PC-3 (cell line): ENCODE measurements at regions not wholly inside any gene's neighbourhood (a gene's known extent, or its start where the extent isn't known, plus 50 kb on each side); places are given as distances from the start of the nearest gene placed in this dataset.

ENCODE experiments used
- ATAC-seq: fragments of 200-7000 bp; cut with Tn5 transposase; 2 replicates; pipeline ENCODE4 v1.9.1; 2020; ENCODE audit warnings: mild to moderate bottlenecking, moderate library complexity
- BruUV-seq: library from RNA; stranded (reverse); fragments of 400-500 nt; replicated peaks from 2 replicates; lab custom pipeline; 2021; lab: Mats Ljungman, UMichigan
- CTCF ChIA-PET: fragments of 300-600 bp; sonication (Branson Sonifier 250); formaldehyde crosslinking; loops from one replicate; lab custom pipeline; 2022; ENCODE audit warnings: antibody characterized with exemption; lab: Charles Lee
- POLR2A ChIA-PET: fragments of 300-600 bp; sonication (Branson Sonifier 250); formaldehyde crosslinking; loops from one replicate; lab custom pipeline; 2022; ENCODE audit warnings: antibody characterized with exemption; ENCODE audit not compliant: unreplicated experiment; lab: Charles Lee
- DNase-seq: peaks from one replicate; pipeline ENCODE4 v3.0.0-alpha.2; 2015
- H2AFZ ChIP-seq: fragments of 300-600 bp; sonication (generic); 2 replicates; pipeline ENCODE4 v1.6.0; 2016; ENCODE audit warnings: antibody characterized with exemption, low read length
- H3F3A ChIP-seq: fragments of 300-600 bp; sonication (generic); one replicate; pipeline ENCODE4 v1.6.0; 2017; ENCODE audit warnings: antibody characterized with exemption, low read length, control low read depth, mild to moderate bottlenecking; ENCODE audit not compliant: unreplicated experiment
- H3K27ac ChIP-seq: fragments of 300-600 bp; sonication (generic); 2 replicates; pipeline ENCODE4 v1.5.1; 2016; ENCODE audit warnings: mild to moderate bottlenecking, low read length
- H3K27me3 ChIP-seq: fragments of 300-600 bp; sonication (generic); 2 replicates; pipeline ENCODE4 v1.6.1; 2016; ENCODE audit warnings: low read length, mixed read lengths
- H3K36me3 ChIP-seq: fragments of 300-600 bp; sonication (generic); 2 replicates; pipeline ENCODE4 v1.6.1; 2016; ENCODE audit warnings: low read depth, mixed run types, low read length, mixed read lengths
- H3K4me1 ChIP-seq: fragments of 300-600 bp; sonication (generic); 2 replicates; pipeline ENCODE4 v1.5.1; 2016; ENCODE audit warnings: low read length; ENCODE audit not compliant: insufficient read depth
- H3K4me2 ChIP-seq: fragments of 300-600 bp; sonication (generic); 2 replicates; pipeline ENCODE4 v1.6.0; 2016; ENCODE audit warnings: low read length
- H3K4me3 ChIP-seq: fragments of 300-600 bp; sonication (generic); 2 replicates; pipeline ENCODE4 v1.5.1; 2016; ENCODE audit warnings: mild to moderate bottlenecking, low read length, mixed read lengths
- H3K79me2 ChIP-seq: fragments of 300-600 bp; sonication (generic); 2 replicates; pipeline ENCODE4 v1.6.1; 2017; ENCODE audit warnings: low read length, mixed read lengths
- H3K9ac ChIP-seq: fragments of 300-600 bp; sonication (generic); 2 replicates; pipeline ENCODE4 v1.6.0; 2016; ENCODE audit warnings: mild to moderate bottlenecking, low read length
- H3K9me2 ChIP-seq: fragments of 300-600 bp; sonication (generic); replicated peaks from 2 replicates; pipeline ENCODE4 v1.6.1; 2016; ENCODE audit warnings: mixed run types, low read length, mixed read lengths
- H3K9me3 ChIP-seq: fragments of 300-600 bp; sonication (generic); 2 replicates; pipeline ENCODE4 v1.6.1; 2016; ENCODE audit warnings: low read length, mixed read lengths
- H4K20me1 ChIP-seq: fragments of 300-600 bp; sonication (generic); 2 replicates; pipeline ENCODE4 v1.6.1; 2016; ENCODE audit warnings: low read length, mixed read lengths
- EZH2 ChIP-seq: fragments of 300-600 bp; sonication (generic); IDR thresholded peaks from one replicate; pipeline ENCODE4 v1.6.1; 2017; ENCODE audit warnings: antibody characterized with exemption, mild to moderate bottlenecking, low read length; ENCODE audit not compliant: unreplicated experiment
- EZH2phosphoT487 ChIP-seq: fragments of 300-600 bp; sonication (generic); IDR thresholded peaks from 2 replicates; pipeline ENCODE4 v1.6.1; 2018; ENCODE audit warnings: mild to moderate bottlenecking, antibody characterized with exemption, low read length, borderline replicate concordance
- intact Hi-C: fragments of 100-400 bp; cut with micrococcal nuclease; formaldehyde crosslinking; loops from 2 replicates; pipeline ENCODE4 v1.9.0; 2023
- TF ChIP-seq, protein P1 (sequence below): fragments of 300-600 bp; sonication (generic); conservative IDR thresholded peaks from 2 replicates; pipeline ENCODE4 v1.5.1; 2017; ENCODE audit warnings: antibody characterized with exemption, low read depth, mild to moderate bottlenecking, low read length

DNA sequence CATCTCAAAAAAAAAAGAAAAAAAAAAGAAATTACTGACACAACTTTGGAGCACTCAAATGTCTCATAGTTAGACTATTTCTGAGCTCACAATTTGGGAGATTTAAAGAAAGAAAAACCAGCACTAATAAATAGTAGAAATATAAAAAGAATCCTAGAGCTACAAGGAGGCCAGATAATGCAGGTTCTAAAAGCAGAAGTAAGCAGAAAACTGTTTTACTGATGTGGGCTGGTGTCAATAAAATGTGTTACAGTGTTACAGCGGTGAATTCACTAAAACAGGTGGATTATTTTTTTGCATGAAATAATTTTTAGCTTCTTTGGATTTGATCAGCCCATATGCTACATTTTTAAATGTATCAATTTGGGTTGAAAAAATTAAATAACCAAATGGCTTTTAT lies 375.9 kb downstream of the GPM6A start:
- Histone ChIP-seq H3K27me3 (no peaks in the 10 kb centered on the region), H3K4me3 (no peak overlapping the region), H3K9me3 (no peaks in the 10 kb centered on the region), H2AFZ (no peak overlapping the region), H4K20me1 (no peaks in the 10 kb centered on the region), H3K36me3 (no peaks in the 10 kb centered on the region), H3K27ac (no peak overlapping the region), H3K9me2 (no peaks in the 10 kb centered on the region), H3F3A (no peaks in the 10 kb centered on the region), H3K4me2 (no peak overlapping the region), H3K79me2 (no peaks in the 10 kb centered on the region), H3K4me1 (no peaks in the 10 kb centered on the region), H3K9ac (no peak overlapping the region)
- TF ChIP-seq EZH2 (no peak), EZH2phosphoT487 (no peak)
- TF ChIP-seq, protein P1, sequence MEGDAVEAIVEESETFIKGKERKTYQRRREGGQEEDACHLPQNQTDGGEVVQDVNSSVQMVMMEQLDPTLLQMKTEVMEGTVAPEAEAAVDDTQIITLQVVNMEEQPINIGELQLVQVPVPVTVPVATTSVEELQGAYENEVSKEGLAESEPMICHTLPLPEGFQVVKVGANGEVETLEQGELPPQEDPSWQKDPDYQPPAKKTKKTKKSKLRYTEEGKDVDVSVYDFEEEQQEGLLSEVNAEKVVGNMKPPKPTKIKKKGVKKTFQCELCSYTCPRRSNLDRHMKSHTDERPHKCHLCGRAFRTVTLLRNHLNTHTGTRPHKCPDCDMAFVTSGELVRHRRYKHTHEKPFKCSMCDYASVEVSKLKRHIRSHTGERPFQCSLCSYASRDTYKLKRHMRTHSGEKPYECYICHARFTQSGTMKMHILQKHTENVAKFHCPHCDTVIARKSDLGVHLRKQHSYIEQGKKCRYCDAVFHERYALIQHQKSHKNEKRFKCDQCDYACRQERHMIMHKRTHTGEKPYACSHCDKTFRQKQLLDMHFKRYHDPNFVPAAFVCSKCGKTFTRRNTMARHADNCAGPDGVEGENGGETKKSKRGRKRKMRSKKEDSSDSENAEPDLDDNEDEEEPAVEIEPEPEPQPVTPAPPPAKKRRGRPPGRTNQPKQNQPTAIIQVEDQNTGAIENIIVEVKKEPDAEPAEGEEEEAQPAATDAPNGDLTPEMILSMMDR, result no peak
- ChIA-PET CTCF (no interaction called here), POLR2A (interaction anchor here (0.5 kb wide), 1 partner anchor 13 kb away, joined by 5 read pairs; no protein-coding TSS in a partner anchor)
- intact Hi-C loops, result no loop called here
- no TSS peak for BruUV-seq
- no peak for ATAC-seq
- DNase-seq, result no peak

DNA sequence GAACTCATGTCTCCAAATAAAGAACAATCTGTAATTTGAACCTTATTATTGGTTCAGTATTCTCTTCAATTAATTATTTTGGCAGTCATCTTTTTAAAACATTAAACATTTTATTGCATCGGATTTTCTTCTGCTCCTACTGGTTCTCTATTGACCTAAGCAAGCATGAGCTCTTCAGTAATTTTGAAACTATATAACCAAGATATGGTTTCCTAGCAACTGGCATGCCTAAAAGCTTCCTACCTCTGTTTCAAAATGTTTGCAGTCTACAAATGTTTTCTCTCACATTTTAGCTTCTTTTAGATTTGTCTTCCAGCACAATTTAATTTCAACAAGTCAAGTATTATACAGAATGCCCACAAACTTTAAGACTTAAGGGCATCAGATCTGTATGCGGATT lies 371.3 kb downstream of the GPM6A start:
- DNase-seq (no peak), ATAC-seq (no peak)
- CTCF ChIA-PET, result no interaction called here
- Histone ChIP-seq H3K36me3 (no peaks in the 10 kb centered on the region), H3F3A (no peaks in the 10 kb centered on the region), H3K9ac (no peak overlapping the region), H2AFZ (no peak overlapping the region), H3K27me3 (no peaks in the 10 kb centered on the region), H3K9me3 (no peaks in the 10 kb centered on the region), H3K79me2 (no peaks in the 10 kb centered on the region), H3K4me3 (no peak overlapping the region), H3K9me2 (no peaks in the 10 kb centered on the region), H4K20me1 (no peaks in the 10 kb centered on the region), H3K27ac (no peak overlapping the region), H3K4me1 (no peaks in the 10 kb centered on the region), H3K4me2 (no peak overlapping the region)
- POLR2A ChIA-PET, result interaction anchor here (0.6 kb wide), 1 partner anchor 15 kb away, joined by 4 read pairs; no protein-coding TSS in a partner anchor
- TF ChIP-seq EZH2, result no peak
- no peak for TF ChIP-seq EZH2phosphoT487
- intact Hi-C loops, result no loop called here
- no TSS peak for BruUV-seq

DNA sequence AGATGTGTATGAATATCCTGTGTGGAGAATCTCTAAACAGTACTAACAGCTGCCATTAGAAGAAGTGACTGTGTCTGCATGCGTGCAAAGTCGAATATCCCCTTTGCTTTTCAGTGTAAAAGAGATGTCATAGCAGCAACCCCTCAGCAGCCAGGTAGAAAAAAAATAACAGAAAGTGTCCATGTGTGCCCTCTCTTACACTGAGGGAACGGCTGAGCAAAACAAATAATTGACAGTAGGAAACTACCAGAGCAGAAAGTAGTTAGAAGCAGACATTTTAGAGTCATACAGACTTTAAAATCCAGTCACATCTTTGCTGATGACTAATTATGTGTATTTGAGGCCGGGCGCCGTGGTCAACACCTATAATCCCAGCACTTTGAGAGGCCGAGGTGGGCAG lies 370.8 kb downstream of the GPM6A start:
- H3F3A ChIP-seq, result no peaks in the 10 kb centered on the region
- CTCF ChIA-PET, result no interaction called here
- no peak overlapping the region for H3K4me2 ChIP-seq
- H2AFZ ChIP-seq, result no peak overlapping the region
- DNase-seq (no peak), ATAC-seq (no peak)
- no peak overlapping the region for H3K9ac ChIP-seq
- H4K20me1 ChIP-seq, result no peaks in the 10 kb centered on the region
- intact Hi-C loops, result no loop called here
- H3K4me3 ChIP-seq, result no peak overlapping the region
- TF ChIP-seq EZH2phosphoT487, result no peak
- TF ChIP-seq, protein P1, result no peak
- no peak for TF ChIP-seq EZH2
- no TSS peak for BruUV-seq
- H3K27me3 ChIP-seq, result no peaks in the 10 kb centered on the region
- POLR2A ChIA-PET, result no interaction called here
- H3K4me1 ChIP-seq, result no peaks in the 10 kb centered on the region
- H3K9me3 ChIP-seq, result no peaks in the 10 kb centered on the region
- H3K27ac ChIP-seq, result no peak overlapping the region
- no peaks in the 10 kb centered on the region for H3K36me3 ChIP-seq
- H3K79me2 ChIP-seq, result no peaks in the 10 kb centered on the region
- no peaks in the 10 kb centered on the region for H3K9me2 ChIP-seq
